ENCODE measurements at regions not wholly inside any gene's neighbourhood (a gene's known extent, or its start where the extent isn't known, plus 50 kb on each side); places are given as distances from the start of the nearest gene placed in this dataset.

- no peak for DNase-seq (ENCODE audit: low read depth in 2 of 2)
These were observed 64.6 kb upstream of the PIM1 start for GRCh38 chr6:37105148-37106050.

GRCh38 chr6:37106051-37106363, 63.9 kb upstream of the PIM1 start:
- no peak for DNase-seq (ENCODE audit: low read depth in 2 of 2)

GRCh38 chr6:37106554-37106953, 63.4 kb upstream of the PIM1 start:
- DNase-seq (ENCODE audit: low read depth in 2 of 2) = no peak

- no peak for DNase-seq (ENCODE audit: low read depth in 2 of 2)
These were observed 62.9 kb upstream of the PIM1 start for GRCh38 chr6:37106982-37107491.

- no peak for DNase-seq (ENCODE audit: low read depth in 2 of 2)
These were observed 60.0 kb upstream of the PIM1 start for GRCh38 chr6:37109714-37110499.

- no peak for DNase-seq (ENCODE audit: low read depth in 2 of 2)
These were observed 59.2 kb upstream of the PIM1 start for GRCh38 chr6:37110500-37111461.

GRCh38 chr6:37113976-37114375, 56.0 kb upstream of the PIM1 start:
- DNase-seq (ENCODE audit: low read depth in 2 of 2) = no peak

- DNase-seq (ENCODE audit: low read depth in 2 of 2) = no peak
These were observed 55.3 kb upstream of the PIM1 start for GRCh38 chr6:37114612-37115011.

- DNase-seq (ENCODE audit: low read depth in 2 of 2) = peak in 1 of 2 experiments; percentile 64
These were observed 54.6 kb upstream of the PIM1 start for GRCh38 chr6:37115236-37115895.

GRCh38 chr6:37116326-37116725, 53.6 kb upstream of the PIM1 start:
- no peak for DNase-seq (ENCODE audit: low read depth in 2 of 2)

GRCh38 chr6:37119387-37119886, 50.5 kb upstream of the PIM1 start:
- no peak for DNase-seq (ENCODE audit: low read depth in 2 of 2)
